Epithelial cell of proximal tubule (primary cell): ENCODE measurements at regions not wholly inside any gene's neighbourhood (a gene's known extent, or its start where the extent isn't known, plus 50 kb on each side); places are given as distances from the start of the nearest gene placed in this dataset.

Experiments
- DNase-seq: peaks from one replicate; pipeline ENCODE4 v3.0.0-alpha.2; 2011; ENCODE audit warnings: low read depth
- H3K4me3 ChIP-seq: 2 replicates; pipeline ENCODE4 v1.5.1; 2011; ENCODE audit warnings: low read depth, mild to moderate bottlenecking, low read length
- TF ChIP-seq, protein P1 (sequence below): conservative IDR thresholded peaks from 2 replicates; pipeline ENCODE4 v1.5.1; 2012; ENCODE audit warnings: low read depth, mild to moderate bottlenecking, low read length

DNA sequence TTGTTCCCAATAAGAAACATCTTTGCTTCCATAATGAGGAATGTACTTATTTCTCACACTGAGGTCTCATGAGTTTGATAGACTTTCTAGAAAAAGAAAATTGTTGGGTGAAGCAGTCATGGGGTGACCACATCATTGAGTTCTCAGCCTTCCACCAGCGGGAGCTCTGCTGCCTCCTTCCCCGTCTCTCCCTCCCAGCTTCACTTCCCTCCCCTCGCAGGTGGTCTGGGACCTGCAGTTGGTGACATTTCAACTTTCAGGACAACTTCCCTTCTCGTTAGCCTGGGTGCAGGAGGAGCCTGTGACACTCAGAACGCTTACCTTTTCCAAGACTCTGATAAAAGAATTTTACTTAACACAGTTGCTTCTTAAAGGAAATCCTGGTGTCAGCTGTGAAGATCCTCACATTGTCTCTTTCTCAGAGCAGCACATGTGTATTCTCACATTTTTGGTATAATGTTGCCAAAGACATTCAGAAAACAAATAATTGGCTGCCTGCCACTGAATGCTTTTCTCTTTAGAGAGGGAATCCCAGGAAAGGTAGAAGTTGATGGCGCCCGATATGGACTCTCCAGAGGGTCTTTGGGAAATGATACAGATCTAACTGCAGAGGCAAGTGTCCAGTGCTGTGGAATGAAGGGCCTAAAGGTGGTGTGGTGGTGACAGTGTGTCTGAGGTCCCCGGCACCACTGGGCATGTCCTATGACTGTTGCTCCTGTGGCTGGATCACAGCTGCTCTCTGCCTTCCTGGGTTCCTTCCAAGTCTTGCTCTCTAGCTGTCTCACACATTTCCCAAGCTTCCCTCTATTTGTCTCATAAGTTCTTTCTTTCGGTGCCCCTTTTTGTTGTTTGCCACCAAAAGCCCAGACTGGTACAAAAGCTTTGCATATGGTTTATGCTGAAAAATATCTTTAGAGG lies 238.1 kb downstream of the GAS1 start:
- no peak overlapping the region for H3K4me3 ChIP-seq
- TF ChIP-seq, protein P1, sequence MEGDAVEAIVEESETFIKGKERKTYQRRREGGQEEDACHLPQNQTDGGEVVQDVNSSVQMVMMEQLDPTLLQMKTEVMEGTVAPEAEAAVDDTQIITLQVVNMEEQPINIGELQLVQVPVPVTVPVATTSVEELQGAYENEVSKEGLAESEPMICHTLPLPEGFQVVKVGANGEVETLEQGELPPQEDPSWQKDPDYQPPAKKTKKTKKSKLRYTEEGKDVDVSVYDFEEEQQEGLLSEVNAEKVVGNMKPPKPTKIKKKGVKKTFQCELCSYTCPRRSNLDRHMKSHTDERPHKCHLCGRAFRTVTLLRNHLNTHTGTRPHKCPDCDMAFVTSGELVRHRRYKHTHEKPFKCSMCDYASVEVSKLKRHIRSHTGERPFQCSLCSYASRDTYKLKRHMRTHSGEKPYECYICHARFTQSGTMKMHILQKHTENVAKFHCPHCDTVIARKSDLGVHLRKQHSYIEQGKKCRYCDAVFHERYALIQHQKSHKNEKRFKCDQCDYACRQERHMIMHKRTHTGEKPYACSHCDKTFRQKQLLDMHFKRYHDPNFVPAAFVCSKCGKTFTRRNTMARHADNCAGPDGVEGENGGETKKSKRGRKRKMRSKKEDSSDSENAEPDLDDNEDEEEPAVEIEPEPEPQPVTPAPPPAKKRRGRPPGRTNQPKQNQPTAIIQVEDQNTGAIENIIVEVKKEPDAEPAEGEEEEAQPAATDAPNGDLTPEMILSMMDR, result no peak
- no peak for DNase-seq

DNA sequence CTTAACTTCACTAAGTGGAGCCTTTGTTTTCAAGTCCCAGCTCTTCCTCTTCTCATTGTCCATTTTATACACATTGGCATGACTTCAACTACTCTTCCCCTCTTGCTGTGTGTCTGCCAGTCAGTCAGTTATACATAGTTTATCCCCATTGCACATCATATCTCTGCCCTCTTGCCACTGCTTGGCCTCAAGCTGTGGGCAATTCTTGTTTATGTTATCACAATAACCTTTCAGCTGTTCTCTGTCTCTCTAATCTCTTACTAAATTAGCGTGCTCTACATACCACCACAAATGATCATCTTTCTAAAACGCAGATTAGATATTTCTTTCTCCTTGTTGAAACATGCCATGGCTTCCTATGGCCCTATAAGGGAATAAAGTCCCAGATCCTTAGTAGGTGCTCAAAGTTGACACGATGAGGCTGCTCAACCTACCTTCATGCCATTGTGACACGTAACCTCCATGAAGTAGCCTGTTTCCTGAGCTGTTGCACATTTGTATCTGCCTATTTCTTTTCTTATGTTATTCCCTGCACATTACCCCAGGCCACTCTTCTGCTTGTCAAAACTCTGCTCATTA lies 239.3 kb downstream of the GAS1 start:
- no peak for DNase-seq
- no peak overlapping the region for H3K4me3 ChIP-seq
- TF ChIP-seq, protein P1, result no peak

DNA sequence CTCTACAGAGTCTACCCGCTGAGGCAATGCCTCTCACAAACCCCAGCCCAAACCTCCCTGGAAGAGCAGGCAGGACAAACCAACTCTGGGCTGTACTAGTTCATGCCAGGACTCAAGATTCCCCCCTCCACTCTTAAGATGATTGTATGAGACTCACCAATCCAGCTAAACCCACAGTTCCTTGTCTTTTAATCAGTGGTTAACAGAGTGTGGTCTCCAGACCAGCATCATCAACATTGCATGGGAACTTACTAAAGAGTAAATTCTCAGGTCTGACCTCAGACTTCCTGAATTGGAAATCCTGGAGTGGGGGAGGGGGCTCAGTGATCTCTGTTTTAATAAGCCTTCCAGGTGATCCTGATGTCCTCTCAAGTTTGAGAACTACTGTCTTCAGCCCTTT lies 240.9 kb downstream of the GAS1 start:
- no peak overlapping the region for H3K4me3 ChIP-seq
- TF ChIP-seq, protein P1, result no peak
- DNase-seq, result no peak

DNA sequence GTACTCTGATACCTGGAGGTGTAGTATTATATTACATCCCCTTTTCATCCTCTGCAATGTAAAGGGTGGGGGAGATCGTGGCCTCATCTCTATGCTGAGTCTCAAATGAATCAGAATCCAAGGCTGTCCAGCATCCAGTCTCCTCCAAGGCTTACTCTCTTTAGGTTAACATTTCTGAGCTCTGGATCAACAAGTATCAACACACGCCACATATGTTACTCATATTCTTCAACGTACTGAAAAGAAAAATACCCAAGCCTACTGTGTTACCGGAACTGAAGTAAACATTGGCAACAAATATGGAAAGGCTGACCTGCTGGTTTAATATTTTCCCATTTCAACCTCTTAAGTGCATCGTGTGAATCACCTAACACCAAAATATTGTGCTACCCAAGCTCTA lies 241.8 kb downstream of the GAS1 start:
- TF ChIP-seq, protein P1, result no peak
- H3K4me3 ChIP-seq, result no peak overlapping the region
- DNase-seq, result no peak

DNA sequence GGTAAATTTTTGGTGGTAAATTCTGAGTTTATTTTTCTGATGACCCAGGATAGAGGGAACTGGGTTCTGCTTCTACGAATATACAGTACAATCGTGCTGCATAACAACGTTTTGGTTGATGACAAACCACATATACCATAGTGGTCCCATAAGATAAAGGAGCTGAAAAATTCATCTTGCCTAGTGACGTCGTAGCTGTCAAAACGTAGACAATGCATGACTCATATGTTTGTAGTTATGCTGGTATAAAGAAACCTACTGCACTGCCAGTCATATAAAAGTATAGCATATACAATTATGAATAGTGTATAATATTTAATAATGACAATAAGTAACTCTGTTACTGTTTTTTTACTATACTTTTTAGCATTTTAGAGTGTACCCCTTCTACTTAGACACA lies 244.0 kb downstream of the GAS1 start:
- DNase-seq, result no peak
- TF ChIP-seq, protein P1, result no peak
- no peak overlapping the region for H3K4me3 ChIP-seq

DNA sequence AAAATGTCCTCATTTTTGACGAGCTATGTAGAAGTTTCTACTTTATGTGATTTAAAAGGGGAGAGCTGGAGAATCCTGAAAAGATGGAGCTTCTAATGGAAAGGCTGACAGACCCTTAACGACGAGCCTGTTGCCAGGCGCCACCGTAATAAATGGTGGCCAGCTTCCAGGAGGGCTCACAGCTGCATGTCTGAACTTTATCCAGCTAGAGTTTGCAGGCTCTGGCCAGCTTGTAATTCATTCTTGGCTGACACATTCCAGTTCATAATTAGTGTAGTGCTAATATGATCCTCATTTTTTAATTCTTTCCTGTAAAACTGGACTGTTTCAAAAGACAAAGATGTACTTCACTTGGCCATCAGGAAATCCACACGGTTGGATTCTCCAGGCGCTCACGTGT lies 246.7 kb downstream of the GAS1 start:
- TF ChIP-seq, protein P1, result no peak
- no peak overlapping the region for H3K4me3 ChIP-seq
- no peak for DNase-seq

DNA sequence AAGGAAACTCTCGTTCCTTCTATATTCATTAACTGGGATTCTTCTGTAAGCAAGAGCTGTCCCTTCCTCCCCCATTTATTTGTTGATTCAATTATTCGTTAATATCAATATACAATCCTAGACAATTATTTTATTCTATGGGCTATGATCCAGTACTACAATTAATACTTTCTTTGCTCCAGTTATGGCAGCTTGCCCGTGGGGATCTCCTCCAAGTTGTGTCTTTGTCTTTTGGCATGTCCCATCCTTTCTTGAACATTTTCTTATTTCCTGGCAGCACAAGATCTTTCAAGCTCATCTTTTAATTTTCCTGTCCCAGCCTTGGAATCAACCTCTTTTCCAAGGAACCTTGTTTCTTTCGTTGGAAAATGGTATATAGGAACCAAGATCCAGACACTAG lies 249.3 kb downstream of the GAS1 start:
- TF ChIP-seq, protein P1, result no peak
- no peak for DNase-seq

More for the DNA sequence above, 249.3 kb downstream of the GAS1 start:
- H3K4me3 ChIP-seq, result no peak overlapping the region
